Keratinocyte (primary cell): ENCODE measurements at regions not wholly inside any gene's neighbourhood (a gene's known extent, or its start where the extent isn't known, plus 50 kb on each side); places are given as distances from the start of the nearest gene placed in this dataset.

Experiments
- EZH2 ChIP-seq: IDR thresholded peaks from one replicate; pipeline ENCODE4 v1.6.1; 2012; ENCODE audit warnings: inconsistent platforms, mild to moderate bottlenecking, low read length, moderate library complexity
- TF ChIP-seq, protein P1 (sequence below), 3 experiments: IDR thresholded peaks in 1 of 3; conservative IDR thresholded peaks in 1 of 3; optimal IDR thresholded peaks in 1 of 3; 2 replicates in 2 of 3; 3 replicates in 1 of 3; pipeline versions ENCODE3 to v1.5.1; 2011; ENCODE audit warnings: low read length in 3 of 3, mild to moderate bottlenecking in 3 of 3, moderate library complexity in 2 of 3, control low read depth in 1 of 3, inconsistent platforms in 1 of 3; ENCODE audit not compliant: insufficient read depth in 2 of 3; ENCODE audit errors: extremely low read depth in 1 of 3

DNA sequence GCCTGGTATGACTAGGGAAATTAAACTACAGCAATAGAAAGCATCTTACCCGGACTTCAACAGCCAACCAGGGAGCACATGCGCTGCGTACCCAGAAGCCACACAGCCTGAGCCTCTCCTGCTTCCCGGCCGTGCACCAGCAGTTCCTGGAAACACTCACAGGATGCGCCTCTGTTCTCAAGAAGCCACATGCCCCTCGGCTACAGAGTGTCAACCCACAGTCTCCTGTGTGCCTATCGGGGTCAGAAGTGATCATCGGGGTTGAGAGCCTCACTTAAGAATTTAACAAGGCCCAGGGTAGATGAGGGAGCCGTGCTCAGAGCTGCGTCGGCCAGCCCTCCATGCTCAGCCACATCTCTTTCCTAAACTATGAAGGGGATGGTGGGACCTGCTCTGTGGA lies 147.2 kb upstream of the GGTLC1 start:
- TF ChIP-seq, protein P1, sequence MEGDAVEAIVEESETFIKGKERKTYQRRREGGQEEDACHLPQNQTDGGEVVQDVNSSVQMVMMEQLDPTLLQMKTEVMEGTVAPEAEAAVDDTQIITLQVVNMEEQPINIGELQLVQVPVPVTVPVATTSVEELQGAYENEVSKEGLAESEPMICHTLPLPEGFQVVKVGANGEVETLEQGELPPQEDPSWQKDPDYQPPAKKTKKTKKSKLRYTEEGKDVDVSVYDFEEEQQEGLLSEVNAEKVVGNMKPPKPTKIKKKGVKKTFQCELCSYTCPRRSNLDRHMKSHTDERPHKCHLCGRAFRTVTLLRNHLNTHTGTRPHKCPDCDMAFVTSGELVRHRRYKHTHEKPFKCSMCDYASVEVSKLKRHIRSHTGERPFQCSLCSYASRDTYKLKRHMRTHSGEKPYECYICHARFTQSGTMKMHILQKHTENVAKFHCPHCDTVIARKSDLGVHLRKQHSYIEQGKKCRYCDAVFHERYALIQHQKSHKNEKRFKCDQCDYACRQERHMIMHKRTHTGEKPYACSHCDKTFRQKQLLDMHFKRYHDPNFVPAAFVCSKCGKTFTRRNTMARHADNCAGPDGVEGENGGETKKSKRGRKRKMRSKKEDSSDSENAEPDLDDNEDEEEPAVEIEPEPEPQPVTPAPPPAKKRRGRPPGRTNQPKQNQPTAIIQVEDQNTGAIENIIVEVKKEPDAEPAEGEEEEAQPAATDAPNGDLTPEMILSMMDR (optimal IDR thresholded peaks at IDR 0.05 in 1 of 3, IDR thresholded peaks at IDR 0.05 in 1 of 3, conservative IDR thresholded peaks at IDR 0.05 in 1 of 3; ENCODE audit: extremely low read depth in 1 of 3, insufficient read depth in 2 of 3, low read length in 3 of 3): no peak
- no peak for TF ChIP-seq EZH2
